Suppressor macrophage (primary cell): ENCODE measurements at regions not wholly inside any gene's neighbourhood (a gene's known extent, or its start where the extent isn't known, plus 50 kb on each side); places are given as distances from the start of the nearest gene placed in this dataset.

Experiments used
- DNase-seq, 4 experiments: peaks; one replicate each; pipeline ENCODE4 v3.0.0-alpha.2; 2020 to 2022

- DNase-seq: no peak
These were observed 56.0 kb downstream of the PLK2 start for GRCh38 chr5:58403822-58404433.

GRCh38 chr5:58401701-58402100 is 58.2 kb downstream of the PLK2 start:
- DNase-seq: no peak

- DNase-seq: no peak
These were observed 59.1 kb downstream of the PLK2 start for GRCh38 chr5:58400737-58401136.

- no peak for DNase-seq
These were observed 59.9 kb downstream of the PLK2 start for GRCh38 chr5:58399951-58400350.

- DNase-seq: no peak
These were observed 65.5 kb downstream of the PLK2 start for GRCh38 chr5:58394339-58394738.

- no peak for DNase-seq
These were observed 66.2 kb downstream of the PLK2 start for GRCh38 chr5:58393716-58394115.

- no peak for DNase-seq
These were observed 67.4 kb downstream of the PLK2 start for GRCh38 chr5:58392496-58392895.

- DNase-seq: no peak
These were observed 76.4 kb downstream of the PLK2 start for GRCh38 chr5:58383448-58383847.

GRCh38 chr5:58382131-58382534 is 77.8 kb downstream of the PLK2 start:
- no peak for DNase-seq

GRCh38 chr5:58381566-58381965 is 78.3 kb downstream of the PLK2 start:
- DNase-seq: no peak

- DNase-seq: no peak
These were observed 79.2 kb downstream of the PLK2 start for GRCh38 chr5:58380655-58381054.

GRCh38 chr5:58378613-58379390 is 81.1 kb downstream of the PLK2 start:
- no peak for DNase-seq

- DNase-seq: no peak
These were observed 89.3 kb downstream of the PLK2 start for GRCh38 chr5:58370606-58371005.

GRCh38 chr5:58369513-58370190 is 90.2 kb downstream of the PLK2 start:
- no peak for DNase-seq

GRCh38 chr5:58366461-58366860 is 93.4 kb downstream of the PLK2 start:
- DNase-seq: no peak

- no peak for DNase-seq
These were observed 94.1 kb downstream of the PLK2 start for GRCh38 chr5:58365791-58366190.

GRCh38 chr5:58363461-58364249 is 96.2 kb downstream of the PLK2 start:
- DNase-seq: no peak

GRCh38 chr5:58362135-58362534 is 97.8 kb downstream of the PLK2 start:
- no peak for DNase-seq

- no peak for DNase-seq
These were observed 99.1 kb downstream of the PLK2 start for GRCh38 chr5:58360794-58361193.

GRCh38 chr5:58359981-58360380 is 99.9 kb downstream of the PLK2 start:
- no peak for DNase-seq

GRCh38 chr5:58358501-58359178 is 101.2 kb downstream of the PLK2 start:
- DNase-seq: no peak

- DNase-seq: no peak
These were observed 101.9 kb downstream of the PLK2 start for GRCh38 chr5:58357799-58358500.
